NT2/D1 (cell line): ENCODE measurements at regions not wholly inside any gene's neighbourhood (a gene's known extent, or its start where the extent isn't known, plus 50 kb on each side); places are given as distances from the start of the nearest gene placed in this dataset.

Experiments used
- YY1 ChIP-seq: IDR thresholded peaks from 2 replicates; pipeline ENCODE4 v1.6.1; 2011; ENCODE audit not compliant: insufficient read length, insufficient read depth
- ZNF274 ChIP-seq: IDR thresholded peaks from 2 replicates; pipeline ENCODE4 v1.6.1; 2011; ENCODE audit warnings: mild to moderate bottlenecking, low read depth, low read length

DNA sequence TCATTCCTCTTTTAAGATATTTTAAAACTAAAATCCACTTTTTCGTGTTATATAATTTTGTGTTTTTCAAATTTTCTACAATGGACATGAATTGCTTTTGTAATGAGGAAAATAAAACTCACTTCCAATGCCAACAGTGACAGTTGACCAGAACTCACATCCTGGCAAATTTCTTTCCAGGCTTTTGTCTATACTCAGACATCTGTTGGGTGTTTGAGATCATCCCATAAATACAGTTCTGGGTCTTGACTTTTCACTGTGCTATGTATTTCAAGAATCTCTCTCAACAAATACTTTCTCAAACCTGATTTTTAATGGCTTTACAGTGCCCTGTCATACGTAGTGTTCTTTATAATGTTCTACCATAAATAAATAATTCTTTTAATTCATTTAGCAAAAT lies 57.6 kb downstream of the RPL37A start:
- TF ChIP-seq ZNF274 (no peak), YY1 (no peak)
